ENCODE measurements at regions not wholly inside any gene's neighbourhood (a gene's known extent, or its start where the extent isn't known, plus 50 kb on each side); places are given as distances from the start of the nearest gene placed in this dataset.

GRCh38 chr3:150327678-150328653, 80.1 kb upstream of the TSC22D2 start:
- no peak for TF ChIP-seq CTCF (IDR thresholded peaks at IDR 0.05; ENCODE audit: poor library complexity)
- no peak for TF ChIP-seq EZH2 (IDR thresholded peaks at IDR 0.05; ENCODE audit: borderline replicate concordance)
- TF ChIP-seq EZH2phosphoT487 (IDR thresholded peaks at IDR 0.05; ENCODE audit: low read depth, severe bottlenecking, unreplicated experiment) = no peak

All from hepatocyte (in vitro differentiated cells).